Activated CD8-positive, alpha-beta T cell treated with anti-CD3 and anti-CD28 coated beads for 36 hours (primary cell): ENCODE measurements at regions not wholly inside any gene's neighbourhood (a gene's known extent, or its start where the extent isn't known, plus 50 kb on each side); places are given as distances from the start of the nearest gene placed in this dataset.

ENCODE experiments used
- ATAC-seq: fragments of 200-7000 bp; cut with Tn5 transposase; one replicate; pipeline ENCODE4 v1.10.0; 2021; ENCODE audit warnings: mild to moderate bottlenecking, moderate library complexity
- CTCF ChIA-PET: fragments of 350-600 bp; sonication (Branson Sonifier 250); formaldehyde crosslinking; loops from one replicate; lab custom pipeline; 2021; ENCODE audit warnings: antibody characterized with exemption; lab: Charles Lee
- POLR2A ChIA-PET: fragments of 350-600 bp; sonication (Branson Sonifier 250); formaldehyde crosslinking; loops from one replicate; lab custom pipeline; 2021; ENCODE audit warnings: antibody characterized with exemption; lab: Charles Lee
- DNase-seq: peaks from one replicate; pipeline ENCODE4 v3.0.0-alpha.2; 2020
- H3K27ac Mint-ChIP-seq: one replicate; pipeline ENCODE4 v1.8.0; 2021; ENCODE audit warnings: mild to moderate bottlenecking, mixed read lengths
- H3K27me3 Mint-ChIP-seq: one replicate; pipeline ENCODE4 v1.8.0; 2021; ENCODE audit warnings: mixed read lengths
- H3K36me3 Mint-ChIP-seq: one replicate; pipeline ENCODE4 v1.8.0; 2021; ENCODE audit warnings: low read depth, mixed read lengths
- H3K4me1 Mint-ChIP-seq: one replicate; pipeline ENCODE4 v1.8.0; 2021; ENCODE audit warnings: low read depth, mixed read lengths
- H3K4me3 Mint-ChIP-seq: one replicate; pipeline ENCODE4 v1.8.0; 2021; ENCODE audit warnings: mild to moderate bottlenecking, moderate library complexity, mixed read lengths
- H3K9me3 Mint-ChIP-seq: one replicate; pipeline ENCODE4 v1.8.0; 2021; ENCODE audit warnings: mixed read lengths
- intact Hi-C: fragments of 100-400 bp; cut with micrococcal nuclease; formaldehyde crosslinking; loops from one replicate; pipeline ENCODE4 v1.10.0; 2022
- TF ChIP-seq, protein P1 (sequence below): fragments of 200-600 bp; IDR thresholded peaks from one replicate; pipeline ENCODE4 v1.8.0; 2022; ENCODE audit warnings: antibody characterized with exemption, mild to moderate bottlenecking

DNA sequence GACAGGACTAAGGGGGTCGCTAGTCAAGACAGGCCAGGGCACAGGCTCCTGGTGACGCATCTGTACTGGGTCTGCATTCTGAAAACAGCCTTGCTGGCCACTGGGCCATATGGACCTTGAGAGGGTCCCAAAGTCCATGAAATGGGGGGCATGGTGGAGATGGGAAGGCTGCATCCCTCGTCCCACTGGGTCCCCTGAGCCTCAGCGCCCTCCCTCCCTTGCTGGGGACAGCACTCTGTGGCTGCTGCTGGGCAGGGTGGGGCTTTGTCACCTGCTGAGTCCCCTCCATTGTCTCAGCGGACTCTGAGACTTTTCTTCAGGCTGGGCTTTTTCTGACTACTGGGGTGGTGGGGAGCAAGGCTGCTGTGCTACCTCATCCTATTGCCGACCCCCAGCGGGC, 205.2 kb downstream of the RHOU start:
- peaks cover 41% of the 10 kb centered on the region for H3K4me1 Mint-ChIP-seq
- H3K27ac Mint-ChIP-seq: no peak overlapping the region
- no peaks in the 10 kb centered on the region for H3K36me3 Mint-ChIP-seq
- H3K4me3 Mint-ChIP-seq: no peak overlapping the region
- POLR2A ChIA-PET: no interaction called here
- ATAC-seq (no peak), DNase-seq (no peak)
- CTCF ChIA-PET: no interaction called here
- H3K27me3 Mint-ChIP-seq: no peaks in the 10 kb centered on the region
- TF ChIP-seq, protein P1, sequence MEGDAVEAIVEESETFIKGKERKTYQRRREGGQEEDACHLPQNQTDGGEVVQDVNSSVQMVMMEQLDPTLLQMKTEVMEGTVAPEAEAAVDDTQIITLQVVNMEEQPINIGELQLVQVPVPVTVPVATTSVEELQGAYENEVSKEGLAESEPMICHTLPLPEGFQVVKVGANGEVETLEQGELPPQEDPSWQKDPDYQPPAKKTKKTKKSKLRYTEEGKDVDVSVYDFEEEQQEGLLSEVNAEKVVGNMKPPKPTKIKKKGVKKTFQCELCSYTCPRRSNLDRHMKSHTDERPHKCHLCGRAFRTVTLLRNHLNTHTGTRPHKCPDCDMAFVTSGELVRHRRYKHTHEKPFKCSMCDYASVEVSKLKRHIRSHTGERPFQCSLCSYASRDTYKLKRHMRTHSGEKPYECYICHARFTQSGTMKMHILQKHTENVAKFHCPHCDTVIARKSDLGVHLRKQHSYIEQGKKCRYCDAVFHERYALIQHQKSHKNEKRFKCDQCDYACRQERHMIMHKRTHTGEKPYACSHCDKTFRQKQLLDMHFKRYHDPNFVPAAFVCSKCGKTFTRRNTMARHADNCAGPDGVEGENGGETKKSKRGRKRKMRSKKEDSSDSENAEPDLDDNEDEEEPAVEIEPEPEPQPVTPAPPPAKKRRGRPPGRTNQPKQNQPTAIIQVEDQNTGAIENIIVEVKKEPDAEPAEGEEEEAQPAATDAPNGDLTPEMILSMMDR: no peak
- no peaks in the 10 kb centered on the region for H3K9me3 Mint-ChIP-seq
- intact Hi-C loops: no loop called here

DNA sequence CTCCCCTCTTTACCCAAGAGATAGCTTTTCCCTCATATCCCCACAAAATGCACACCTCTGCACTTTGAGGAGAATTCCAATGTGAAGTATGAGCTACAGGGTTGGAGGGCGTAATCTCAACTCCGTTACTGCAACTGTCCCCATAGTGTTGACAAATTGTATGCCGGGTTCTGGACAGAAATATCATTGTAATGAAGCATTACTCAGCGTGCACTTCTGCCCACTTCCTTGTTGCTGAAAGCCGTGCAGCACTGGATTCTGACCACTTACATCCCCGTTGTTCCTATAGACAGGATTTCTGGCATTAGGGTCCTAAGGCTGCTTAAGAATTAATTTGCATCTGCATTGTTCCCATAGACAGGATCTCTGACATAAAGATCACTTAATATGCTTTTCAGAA, 205.6 kb downstream of the RHOU start:
- Mint-ChIP-seq H3K27ac (no peak overlapping the region), H3K9me3 (no peaks in the 10 kb centered on the region), H3K27me3 (no peaks in the 10 kb centered on the region), H3K4me1 (peaks cover 37% of the 10 kb centered on the region), H3K4me3 (no peak overlapping the region), H3K36me3 (no peaks in the 10 kb centered on the region)
- ChIA-PET POLR2A (no interaction called here), CTCF (no interaction called here)
- intact Hi-C loops: no loop called here
- DNase-seq: no peak
- TF ChIP-seq, protein P1: no peak
- ATAC-seq: no peak

DNA sequence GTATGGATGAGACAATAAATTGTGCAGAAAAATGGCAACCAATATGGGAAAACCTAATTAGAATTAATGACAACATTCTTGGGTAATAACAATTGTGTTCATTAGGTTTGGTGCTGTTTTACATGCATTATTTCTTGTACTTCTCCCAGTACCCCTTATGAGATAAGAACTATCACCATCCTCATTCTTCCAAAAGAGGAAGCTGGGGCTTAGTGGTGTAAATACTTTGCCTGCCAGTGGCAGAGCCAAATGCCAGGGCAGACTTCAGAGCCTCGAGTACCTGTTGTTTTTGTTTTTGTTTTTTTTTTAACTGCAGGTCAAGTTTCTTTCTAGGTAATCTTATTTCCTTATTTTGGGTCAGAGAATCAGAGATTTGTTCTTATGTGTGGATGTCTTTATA, 206.4 kb downstream of the RHOU start:
- Mint-ChIP-seq H3K27ac (no peak overlapping the region), H3K36me3 (no peaks in the 10 kb centered on the region), H3K4me1 (peaks cover 30% of the 10 kb centered on the region), H3K27me3 (no peaks in the 10 kb centered on the region), H3K9me3 (no peaks in the 10 kb centered on the region), H3K4me3 (no peak overlapping the region)
- intact Hi-C loops: no loop called here
- POLR2A ChIA-PET: interaction anchor here (0.9 kb wide), 1 partner anchor 146 kb away, joined by 5 read pairs; no protein-coding TSS in a partner anchor
- DNase-seq (no peak), ATAC-seq (no peak)
- CTCF ChIA-PET: no interaction called here
- TF ChIP-seq, protein P1: no peak

- H3K27ac Mint-ChIP-seq: no peak overlapping the region
- ChIA-PET POLR2A (no interaction called here), CTCF (no interaction called here)
- no peaks in the 10 kb centered on the region for H3K36me3 Mint-ChIP-seq
- no peak overlapping the region for H3K4me3 Mint-ChIP-seq
- TF ChIP-seq, protein P1: no peak
- H3K27me3 Mint-ChIP-seq: no peaks in the 10 kb centered on the region
- intact Hi-C loops: no loop called here
- ATAC-seq (no peak), DNase-seq (no peak)
- peaks cover 13% of the 10 kb centered on the region for H3K4me1 Mint-ChIP-seq
- no peaks in the 10 kb centered on the region for H3K9me3 Mint-ChIP-seq
Observed at GRCh38 chr1:228943436-228943835, 208.2 kb downstream of the RHOU start.

- ChIA-PET POLR2A (no interaction called here), CTCF (no interaction called here)
- Mint-ChIP-seq H3K4me1 (peaks cover 5% of the 10 kb centered on the region), H3K9me3 (no peaks in the 10 kb centered on the region), H3K4me3 (no peak overlapping the region), H3K36me3 (no peaks in the 10 kb centered on the region), H3K27me3 (no peaks in the 10 kb centered on the region), H3K27ac (no peak overlapping the region)
- TF ChIP-seq, protein P1: no peak
- intact Hi-C loops: no loop called here
- DNase-seq (no peak), ATAC-seq (no peak)
Observed at GRCh38 chr1:228944296-228944695, 209.0 kb downstream of the RHOU start.
